H1 (cell line): ENCODE measurements at regions not wholly inside any gene's neighbourhood (a gene's known extent, or its start where the extent isn't known, plus 50 kb on each side); places are given as distances from the start of the nearest gene placed in this dataset.

Source experiments
- CTCF ChIA-PET: fragments of 300-600 bp; sonication (Branson Sonifier 250); formaldehyde crosslinking; loops from one replicate; lab custom pipeline; 2021; ENCODE audit not compliant: partially characterized antibody; lab: Charles Lee
- POLR2A ChIA-PET: fragments of 300-600 bp; sonication (Branson Sonifier 250); formaldehyde crosslinking; loops from one replicate; lab custom pipeline; 2021; ENCODE audit warnings: inconsistent platforms; ENCODE audit not compliant: partially characterized antibody; lab: Charles Lee
- DNase-seq, 2 experiments: peaks; one replicate each; pipeline versions ENCODE4 v3.0.0 to v3.0.0-alpha.2; 2010 to 2022; ENCODE audit warnings: low spot score in 2 of 2, low read depth in 1 of 2, mixed read lengths in 1 of 2
- FAIRE-seq: peaks from 2 replicates; lab custom pipeline; 2011; peaks lifted over from hg19 to GRCh38; lab: Jason Lieb, UNC
- H2AFZ ChIP-seq: 2 replicates; pipeline ENCODE4 v1.8.1; 2012; ENCODE audit warnings: low read length, inconsistent platforms
- H2AK5ac ChIP-seq: 2 replicates; pipeline ENCODE4 v1.6.1; 2013; ENCODE audit warnings: low read depth, low read length
- H2BK120ac ChIP-seq: replicated peaks from 2 replicates; pipeline ENCODE3; 2013; ENCODE audit warnings: low read depth, low read length, inconsistent platforms
- H2BK12ac ChIP-seq: 2 replicates; pipeline ENCODE4 v1.6.1; 2013; ENCODE audit warnings: low read depth, low read length
- H2BK15ac ChIP-seq: 2 replicates; pipeline ENCODE4 v1.6.1; 2013; ENCODE audit warnings: low read length
- H2BK20ac ChIP-seq: 2 replicates; pipeline ENCODE4 v1.6.1; 2013; ENCODE audit warnings: low read length
- H2BK5ac ChIP-seq: 2 replicates; pipeline ENCODE4 v1.6.1; 2013; ENCODE audit warnings: low read depth, low read length
- H3K14ac ChIP-seq: 2 replicates; pipeline ENCODE4 v1.6.1; 2013; ENCODE audit warnings: inconsistent platforms; ENCODE audit not compliant: insufficient read length
- H3K18ac ChIP-seq: 2 replicates; pipeline ENCODE4 v1.6.1; 2013; ENCODE audit warnings: low read length; ENCODE audit errors: extremely low read depth
- H3K23ac ChIP-seq: 2 replicates; pipeline ENCODE4 v1.6.1; 2013; ENCODE audit warnings: inconsistent platforms; ENCODE audit not compliant: insufficient read length
- H3K23me2 ChIP-seq: 2 replicates; pipeline ENCODE4 v1.6.1; 2013; ENCODE audit warnings: low read depth, low read length
- H3K27ac ChIP-seq: 2 replicates; pipeline ENCODE4 v1.6.1; 2011; ENCODE audit warnings: low read depth, low read length, inconsistent platforms
- H3K27me3 ChIP-seq, 4 experiments: replicated peaks in 1 of 4; 1 replicate in 1 of 4; 2 replicates in 3 of 4; pipeline versions ENCODE4 v1.6.1 to v1.8.1; 2011 to 2013; ENCODE audit warnings: low read length in 3 of 4, mild to moderate bottlenecking in 3 of 4, inconsistent platforms in 2 of 4, mixed read lengths in 2 of 4, moderate library complexity in 1 of 4; ENCODE audit not compliant: control insufficient read depth in 3 of 4, insufficient read depth in 3 of 4; ENCODE audit errors: extremely low read depth in 1 of 4
- H3K36me3 ChIP-seq, 4 experiments: 2 replicates each; pipeline versions ENCODE4 v1.6.1 to v1.8.1; 2011 to 2013; ENCODE audit warnings: mild to moderate bottlenecking in 4 of 4, low read length in 3 of 4, moderate library complexity in 2 of 4, control low read depth in 1 of 4, inconsistent platforms in 1 of 4; ENCODE audit not compliant: insufficient read depth in 4 of 4, control insufficient read depth in 2 of 4
- H3K4ac ChIP-seq: replicated peaks from 2 replicates; pipeline ENCODE3; 2013; ENCODE audit warnings: low read length, low read depth, mixed read lengths, inconsistent platforms; ENCODE audit not compliant: insufficient read length
- H3K4me1 ChIP-seq, 4 experiments: replicated peaks in 1 of 4; 1 replicate in 1 of 4; 2 replicates in 3 of 4; pipeline versions ENCODE4 v1.6.1 to v1.8.1; 2011 to 2013; ENCODE audit warnings: low read length in 3 of 4, inconsistent platforms in 2 of 4, mixed read lengths in 1 of 4; ENCODE audit not compliant: insufficient read depth in 4 of 4, control insufficient read depth in 3 of 4
- H3K4me2 ChIP-seq, 2 experiments: 2 replicates each; pipeline versions ENCODE4 v1.6.1 to v1.8.1; 2011 to 2013; ENCODE audit warnings: low read depth in 2 of 2, low read length in 2 of 2, control low read depth in 1 of 2, inconsistent platforms in 1 of 2, mild to moderate bottlenecking in 1 of 2; ENCODE audit not compliant: insufficient read depth in 1 of 2
- H3K4me3 ChIP-seq, 4 experiments: fragments of 200-600, 300-600 bp in 1 of 4; sonication (generic), shearing (Covaris generic), sonication (Bioruptor Twin) in 1 of 4; 2 replicates each; pipeline versions ENCODE4 v1.5.1 to v1.8.1; 2011 to 2016; ENCODE audit warnings: low read length in 4 of 4, low read depth in 3 of 4, control low read depth in 2 of 4, inconsistent platforms in 2 of 4, mild to moderate bottlenecking in 2 of 4, mixed read lengths in 1 of 4, moderate library complexity in 1 of 4; ENCODE audit not compliant: insufficient read depth in 2 of 4; ENCODE audit errors: extremely low read depth in 1 of 4
- H3K56ac ChIP-seq: replicated peaks from 2 replicates; pipeline ENCODE3; 2013; ENCODE audit warnings: low read depth, mild to moderate bottlenecking, mixed read lengths, low read length, inconsistent platforms; ENCODE audit not compliant: insufficient read length
- H3K79me1 ChIP-seq: 2 replicates; pipeline ENCODE4 v1.6.1; 2013; ENCODE audit warnings: low read depth, low read length, control low read depth
- H3K79me2 ChIP-seq, 2 experiments: 2 replicates each; pipeline versions ENCODE4 v1.6.1 to v1.8.1; 2012 to 2013; ENCODE audit warnings: low read length in 2 of 2, mild to moderate bottlenecking in 2 of 2, inconsistent platforms in 1 of 2; ENCODE audit not compliant: insufficient read depth in 2 of 2, control insufficient read depth in 1 of 2
- H3K9ac ChIP-seq, 4 experiments: replicated peaks in 1 of 4; 1 replicate in 1 of 4; 2 replicates in 3 of 4; pipeline versions ENCODE4 v1.6.1 to v1.8.1; 2011 to 2013; ENCODE audit warnings: low read depth in 3 of 4, low read length in 3 of 4, control low read depth in 2 of 4, mild to moderate bottlenecking in 2 of 4, moderate library complexity in 2 of 4, inconsistent platforms in 1 of 4; ENCODE audit errors: extremely low read depth in 1 of 4
- H3K9me3 ChIP-seq, 2 experiments: 2 replicates each; pipeline versions ENCODE4 v1.6.1 to v1.8.1; 2012 to 2013; ENCODE audit warnings: mild to moderate bottlenecking in 2 of 2, moderate library complexity in 2 of 2, control low read depth in 1 of 2, inconsistent platforms in 1 of 2, low read depth in 1 of 2, low read length in 1 of 2, mixed read lengths in 1 of 2; ENCODE audit not compliant: insufficient read depth in 2 of 2
- H4K20me1 ChIP-seq, 2 experiments: replicated peaks in 1 of 2; 2 replicates each; pipeline versions ENCODE3 to v1.8.1; 2011 to 2013; ENCODE audit warnings: inconsistent platforms in 2 of 2, low read length in 2 of 2, mild to moderate bottlenecking in 1 of 2; ENCODE audit not compliant: insufficient read depth in 2 of 2, control insufficient read depth in 1 of 2
- H4K5ac ChIP-seq: 2 replicates; pipeline ENCODE4 v1.6.1; 2013; ENCODE audit warnings: low read length, low read depth, mixed read lengths, inconsistent platforms; ENCODE audit not compliant: insufficient read length
- H4K8ac ChIP-seq: 2 replicates; pipeline ENCODE4 v1.8.0; 2013; ENCODE audit warnings: mild to moderate bottlenecking, moderate library complexity, low read length, inconsistent platforms; ENCODE audit not compliant: insufficient read depth; ENCODE audit errors: extremely low read depth
- H4K91ac ChIP-seq: replicated peaks from 2 replicates; pipeline ENCODE3; 2013; ENCODE audit warnings: low read length, mixed read lengths, inconsistent platforms; ENCODE audit not compliant: insufficient read length
- CEBPB ChIP-seq: IDR thresholded peaks from 2 replicates; pipeline ENCODE4 v1.6.1; 2012; ENCODE audit warnings: low read depth, low read length
- EGR1 ChIP-seq: IDR thresholded peaks from 2 replicates; pipeline ENCODE4 v1.6.1; 2011; ENCODE audit warnings: low read depth, low read length, borderline replicate concordance
- EZH2 ChIP-seq: fragments of 200-600 bp; sonication (generic); IDR thresholded peaks from 2 replicates; pipeline ENCODE4 v1.7.1; 2012; ENCODE audit warnings: low read depth, mild to moderate bottlenecking, moderate library complexity, low read length, inconsistent platforms; ENCODE audit not compliant: severe bottlenecking
- GTF2F1 ChIP-seq: IDR thresholded peaks from 2 replicates; pipeline ENCODE4 v1.6.1; 2012; ENCODE audit warnings: low read depth, low read length, improper control_type of control experiment, borderline replicate concordance
- PHF8 ChIP-seq: fragments of 200-600 bp; sonication (generic); conservative IDR thresholded peaks from 2 replicates; pipeline ENCODE4 v1.7.1; 2012; ENCODE audit warnings: low read depth, mild to moderate bottlenecking, inconsistent platforms, low read length, moderate library complexity
- RAD21 ChIP-seq, 2 experiments: IDR thresholded peaks in 1 of 2; conservative IDR thresholded peaks in 1 of 2; 2 replicates each; pipeline ENCODE4 v1.6.1; 2011; ENCODE audit warnings: low read depth in 2 of 2, low read length in 2 of 2, improper control_type of control experiment in 1 of 2, inconsistent platforms in 1 of 2, mild to moderate bottlenecking in 1 of 2, moderate library complexity in 1 of 2
- YY1 ChIP-seq: IDR thresholded peaks from 2 replicates; pipeline ENCODE4 v1.6.1; 2011; ENCODE audit warnings: low read depth, mild to moderate bottlenecking, low read length
- ZNF274 ChIP-seq: IDR thresholded peaks from 2 replicates; pipeline ENCODE4 v1.7.0; 2012; ENCODE audit warnings: low read length, borderline replicate concordance; ENCODE audit errors: extremely low read depth
- WGBS, 2 experiments: shearing (Covaris generic) in 1 of 2; methylation state at CpG; one replicate each; pipeline versions ENCODE4 v1.1.6 to v1.1.7; 2013 to 2015; ENCODE audit warnings: low lambda C conversion rate in 2 of 2, mixed read lengths in 2 of 2, inconsistent platforms in 1 of 2, low coverage in 1 of 2, missing lambda C conversion rate in 1 of 2; ENCODE audit not compliant: insufficient replicate concordance in 2 of 2, insufficient coverage in 1 of 2, insufficient read length in 1 of 2; ENCODE audit errors: extremely low coverage in 1 of 2, missing lambda C conversion rate in 1 of 2; 5-methylcytosine and 5-hydroxymethylcytosine counted together

GRCh38 chr4:138297743-138298405 is 55.7 kb upstream of the SLC7A11 start:
- no peak overlapping the region for H3K4me3 ChIP-seq
- ChIA-PET CTCF (interaction anchor here (0.9 to 1.6 kb wide), 2 partner anchors 20 to 573 kb away, joined by 3 to 5 read pairs; no protein-coding TSS in a partner anchor), POLR2A (no interaction called here)
- TF ChIP-seq EGR1 (no peak), PHF8 (no peak), RAD21 (IDR thresholded peaks at IDR 0.05 in 1 of 2, conservative IDR thresholded peaks at IDR 0.05 in 1 of 2; ENCODE audit: low read depth in 2 of 2, low read length in 2 of 2) (no peak), ZNF274 (no peak), YY1 (no peak), EZH2 (no peak), CEBPB (no peak), GTF2F1 (no peak)
- no peaks in the 10 kb centered on the region for H3K4me1 ChIP-seq
- H4K5ac ChIP-seq, result no peak overlapping the region
- DNase-seq (no peak), FAIRE-seq (no peak)
- H2BK120ac ChIP-seq, result no peak overlapping the region
- H3K79me1 ChIP-seq, result no peaks in the 10 kb centered on the region
- no peak overlapping the region for H4K8ac ChIP-seq
- H3K36me3 ChIP-seq, result no peaks in the 10 kb centered on the region
- H3K23ac ChIP-seq, result no peak overlapping the region
- no peak overlapping the region for H3K9ac ChIP-seq
- no peak overlapping the region for H2AK5ac ChIP-seq
- H3K18ac ChIP-seq, result no peak overlapping the region
- no peak overlapping the region for H3K4ac ChIP-seq
- no peak overlapping the region for H2BK12ac ChIP-seq
- H4K20me1 ChIP-seq, result no peaks in the 10 kb centered on the region
- 81% methylated on average over 2 of the region's 3 CpGs; no CpG with 5 or more reads in 1 of the 2 experiments for WGBS, 2 experiments
- no peak overlapping the region for H4K91ac ChIP-seq
- H2BK5ac ChIP-seq, result no peak overlapping the region
- H3K4me2 ChIP-seq, result no peak overlapping the region
- H3K23me2 ChIP-seq, result no peaks in the 10 kb centered on the region
- H3K14ac ChIP-seq, result no peak overlapping the region
- no peaks in the 10 kb centered on the region for H3K9me3 ChIP-seq
- H3K27me3 ChIP-seq, result no peaks in the 10 kb centered on the region
- no peak overlapping the region for H3K56ac ChIP-seq
- H2BK15ac ChIP-seq, result no peak overlapping the region
- H2BK20ac ChIP-seq, result no peak overlapping the region
- H3K79me2 ChIP-seq, result no peaks in the 10 kb centered on the region
- H2AFZ ChIP-seq, result 0 out of 2 replicates have a peak overlapping the region, but pooled peaks have one; percentile 6
- H3K27ac ChIP-seq, result no peak overlapping the region
